WERI-Rb-1 (cell line): ENCODE measurements at regions not wholly inside any gene's neighbourhood (a gene's known extent, or its start where the extent isn't known, plus 50 kb on each side); places are given as distances from the start of the nearest gene placed in this dataset.

Experiments used
- DNase-seq: peaks from one replicate; pipeline ENCODE4 v3.0.0-alpha.2; 2020
- H3K27ac ChIP-seq: fragments of 250-450 bp; sonication (Bioruptor Pico); 2 replicates; pipeline ENCODE4 v1.5.1; 2020; ENCODE audit warnings: mild to moderate bottlenecking, moderate library complexity
- H3K27me3 ChIP-seq: fragments of 250-450 bp; sonication (Bioruptor Pico); 2 replicates; pipeline ENCODE4 v1.5.1; 2021; ENCODE audit warnings: mild to moderate bottlenecking, low read depth, moderate library complexity; ENCODE audit not compliant: insufficient read depth, severe bottlenecking
- H3K36me3 ChIP-seq: fragments of 250-450 bp; sonication (Bioruptor Pico); 2 replicates; pipeline ENCODE4 v1.5.1; 2020; ENCODE audit warnings: mild to moderate bottlenecking, moderate library complexity
- H3K4me3 ChIP-seq: 2 replicates; pipeline ENCODE4 v1.5.1; 2011; ENCODE audit warnings: low read depth, mild to moderate bottlenecking, control low read depth, low read length
- H3K9me3 ChIP-seq: fragments of 250-450 bp; sonication (Bioruptor Pico); 2 replicates; pipeline ENCODE4 v1.5.1; 2021; ENCODE audit warnings: mild to moderate bottlenecking, moderate library complexity; ENCODE audit not compliant: severe bottlenecking
- TF ChIP-seq, protein P1 (sequence below): IDR thresholded peaks from 2 replicates; pipeline ENCODE4 v1.5.1; 2011; ENCODE audit warnings: low read depth, mild to moderate bottlenecking, control low read depth, inconsistent platforms, low read length

DNA sequence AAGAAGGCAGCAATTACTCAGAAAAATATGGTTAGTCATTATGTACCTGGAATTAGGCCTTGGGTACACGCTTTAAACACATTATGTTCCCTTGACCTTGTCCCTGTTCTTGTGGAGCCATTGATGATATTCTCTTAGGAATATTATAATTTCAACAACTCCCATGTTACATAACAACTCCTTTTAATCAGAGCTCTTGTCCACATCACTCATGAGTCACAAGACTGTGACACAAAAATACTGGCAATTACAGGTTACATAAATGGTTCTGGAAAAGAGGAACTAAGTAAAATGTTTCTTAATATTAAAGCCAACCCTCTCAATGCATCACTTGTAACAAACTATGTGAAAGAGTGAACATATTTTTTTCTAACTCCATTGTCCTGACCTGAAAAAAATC lies 143.8 kb upstream of the PCLO start:
- no peak for DNase-seq
- no peak overlapping the region for H3K27ac ChIP-seq
- no peaks in the 10 kb centered on the region for H3K9me3 ChIP-seq
- TF ChIP-seq, protein P1, sequence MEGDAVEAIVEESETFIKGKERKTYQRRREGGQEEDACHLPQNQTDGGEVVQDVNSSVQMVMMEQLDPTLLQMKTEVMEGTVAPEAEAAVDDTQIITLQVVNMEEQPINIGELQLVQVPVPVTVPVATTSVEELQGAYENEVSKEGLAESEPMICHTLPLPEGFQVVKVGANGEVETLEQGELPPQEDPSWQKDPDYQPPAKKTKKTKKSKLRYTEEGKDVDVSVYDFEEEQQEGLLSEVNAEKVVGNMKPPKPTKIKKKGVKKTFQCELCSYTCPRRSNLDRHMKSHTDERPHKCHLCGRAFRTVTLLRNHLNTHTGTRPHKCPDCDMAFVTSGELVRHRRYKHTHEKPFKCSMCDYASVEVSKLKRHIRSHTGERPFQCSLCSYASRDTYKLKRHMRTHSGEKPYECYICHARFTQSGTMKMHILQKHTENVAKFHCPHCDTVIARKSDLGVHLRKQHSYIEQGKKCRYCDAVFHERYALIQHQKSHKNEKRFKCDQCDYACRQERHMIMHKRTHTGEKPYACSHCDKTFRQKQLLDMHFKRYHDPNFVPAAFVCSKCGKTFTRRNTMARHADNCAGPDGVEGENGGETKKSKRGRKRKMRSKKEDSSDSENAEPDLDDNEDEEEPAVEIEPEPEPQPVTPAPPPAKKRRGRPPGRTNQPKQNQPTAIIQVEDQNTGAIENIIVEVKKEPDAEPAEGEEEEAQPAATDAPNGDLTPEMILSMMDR, result no peak
- no peak overlapping the region for H3K4me3 ChIP-seq
- H3K36me3 ChIP-seq, result no peaks in the 10 kb centered on the region
- H3K27me3 ChIP-seq, result no peaks in the 10 kb centered on the region

DNA sequence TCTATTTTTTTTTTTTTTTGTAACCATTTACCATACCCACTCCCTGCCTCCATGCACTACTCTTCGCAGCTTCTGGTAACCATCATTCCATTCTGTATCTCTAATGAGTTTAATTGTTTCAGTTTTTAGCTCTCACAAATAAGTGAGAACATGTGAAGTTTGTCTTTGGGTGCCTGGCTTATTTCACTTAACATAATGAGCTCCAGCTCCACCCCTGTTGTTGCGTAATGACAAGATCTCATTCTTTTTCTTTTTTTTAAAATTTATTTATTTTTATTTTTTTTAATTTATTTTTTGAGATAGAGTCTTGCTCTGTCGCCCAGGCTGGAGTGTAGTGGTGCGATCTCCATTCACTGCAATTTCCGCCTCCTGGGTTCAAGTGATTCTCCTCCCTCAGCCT lies 142.3 kb upstream of the PCLO start:
- no peaks in the 10 kb centered on the region for H3K36me3 ChIP-seq
- DNase-seq, result no peak
- no peaks in the 10 kb centered on the region for H3K27me3 ChIP-seq
- no peak overlapping the region for H3K4me3 ChIP-seq
- H3K9me3 ChIP-seq, result no peaks in the 10 kb centered on the region
- H3K27ac ChIP-seq, result no peak overlapping the region
- TF ChIP-seq, protein P1, result no peak

DNA sequence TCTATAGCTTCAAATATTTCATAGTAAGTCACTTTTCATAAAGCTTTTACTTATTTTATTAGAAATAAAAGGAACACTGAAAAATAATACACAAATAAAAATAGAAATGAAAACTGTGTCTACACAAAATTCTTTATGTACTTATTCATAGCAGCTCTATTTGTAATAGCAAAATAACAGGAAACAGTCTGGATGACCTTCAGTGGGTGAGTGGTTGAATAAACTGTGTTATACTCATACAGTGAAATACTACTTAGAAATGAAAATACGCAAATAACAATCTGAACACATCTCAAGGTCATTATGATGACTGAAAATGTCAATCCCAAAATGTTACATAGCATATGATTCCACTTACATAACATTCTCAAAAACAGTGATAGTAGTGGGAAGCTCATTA lies 138.7 kb upstream of the PCLO start:
- Histone ChIP-seq H3K36me3 (no peaks in the 10 kb centered on the region), H3K27ac (no peak overlapping the region), H3K4me3 (no peak overlapping the region), H3K9me3 (no peaks in the 10 kb centered on the region), H3K27me3 (no peaks in the 10 kb centered on the region)
- TF ChIP-seq, protein P1, result no peak
- no peak for DNase-seq

DNA sequence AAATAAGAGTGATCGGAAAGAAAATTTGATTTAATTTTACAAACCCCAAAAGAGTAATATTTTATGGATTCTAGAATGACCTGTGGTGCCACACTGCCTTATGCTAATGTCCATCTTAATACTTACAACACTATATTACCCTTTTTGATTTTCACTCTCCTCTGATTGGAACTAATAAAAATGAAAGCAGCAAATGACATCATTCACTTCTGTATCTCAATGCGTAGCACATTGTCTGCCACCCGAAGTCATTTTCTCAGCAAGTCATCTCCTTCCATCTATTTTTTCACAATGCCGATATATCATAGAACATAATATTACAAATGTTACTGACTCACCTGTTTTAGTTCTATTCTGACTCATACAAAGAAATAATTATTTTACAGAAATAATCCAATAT lies 127.5 kb upstream of the PCLO start:
- Histone ChIP-seq H3K9me3 (no peaks in the 10 kb centered on the region), H3K27ac (no peak overlapping the region), H3K36me3 (no peaks in the 10 kb centered on the region), H3K27me3 (no peaks in the 10 kb centered on the region), H3K4me3 (no peak overlapping the region)
- TF ChIP-seq, protein P1, result no peak
- no peak for DNase-seq

DNA sequence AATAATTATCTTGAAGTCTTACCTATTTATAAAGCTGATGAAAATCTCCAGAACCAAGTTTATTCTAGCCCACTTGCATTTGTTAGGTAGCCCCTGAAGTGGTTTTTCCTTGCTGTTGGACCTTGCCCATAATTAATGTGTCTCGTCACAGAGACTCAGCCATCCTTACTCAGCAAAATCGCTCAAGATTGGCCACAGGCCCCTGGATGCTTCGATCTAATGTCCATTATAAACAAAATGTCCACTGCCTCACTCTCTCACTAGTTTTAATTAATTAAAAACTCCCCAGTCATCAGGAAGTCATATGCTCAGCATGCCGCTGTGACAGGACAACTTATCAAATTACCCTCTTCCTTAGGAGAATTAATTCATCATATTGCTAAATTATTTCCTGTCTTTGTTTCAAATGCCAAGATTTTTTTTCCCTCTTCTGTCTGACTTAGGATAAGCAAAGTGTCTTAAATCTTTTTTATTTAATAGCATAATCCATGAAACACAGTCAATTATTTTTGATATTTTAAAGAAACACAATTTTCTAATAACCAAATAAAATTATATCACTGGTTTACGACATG lies 126.8 kb upstream of the PCLO start:
- no peaks in the 10 kb centered on the region for H3K36me3 ChIP-seq
- DNase-seq, result no peak
- H3K27me3 ChIP-seq, result no peaks in the 10 kb centered on the region
- H3K9me3 ChIP-seq, result no peaks in the 10 kb centered on the region
- TF ChIP-seq, protein P1, result no peak
- no peak overlapping the region for H3K27ac ChIP-seq
- no peak overlapping the region for H3K4me3 ChIP-seq

DNA sequence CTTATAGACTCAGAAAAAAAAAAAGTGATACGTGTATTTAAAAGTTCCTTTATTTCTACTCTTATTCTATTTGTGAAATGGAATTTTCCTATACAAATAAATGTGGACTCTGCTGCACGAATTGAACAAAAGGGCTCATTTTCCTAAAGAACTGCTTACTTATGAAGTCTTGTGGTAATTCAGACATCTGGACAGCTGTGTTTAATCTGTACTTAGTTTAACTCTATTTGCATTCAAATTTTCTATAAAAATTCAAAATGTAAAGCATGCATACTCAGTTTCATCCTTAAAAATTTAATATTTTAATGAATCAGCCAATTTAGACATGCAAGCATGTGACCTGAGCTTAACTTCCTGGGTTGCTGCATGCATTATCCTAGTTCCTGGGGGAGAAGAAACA lies 118.0 kb upstream of the PCLO start:
- Histone ChIP-seq H3K27ac (no peak overlapping the region), H3K36me3 (no peaks in the 10 kb centered on the region), H3K4me3 (no peak overlapping the region), H3K9me3 (no peaks in the 10 kb centered on the region), H3K27me3 (no peaks in the 10 kb centered on the region)
- TF ChIP-seq, protein P1, result no peak
- no peak for DNase-seq
